Colonic mucosa (tissue), 4 donors: ENCODE measurements at regions not wholly inside any gene's neighbourhood (a gene's known extent, or its start where the extent isn't known, plus 50 kb on each side); places are given as distances from the start of the nearest gene placed in this dataset.

Source experiments
- DNase-seq: peaks from one replicate; pipeline ENCODE4 v3.0.0-alpha.2; 2020
- H3K27ac ChIP-seq: fragments of 200-600 bp; one replicate; pipeline ENCODE4 v1.8.0; 2021
- H3K27me3 ChIP-seq: fragments of 200-600 bp; one replicate; pipeline ENCODE4 v1.8.0; 2021
- H3K36me3 ChIP-seq: fragments of 200-600 bp; one replicate; pipeline ENCODE4 v1.8.0; 2021
- H3K4me1 ChIP-seq: fragments of 200-600 bp; one replicate; pipeline ENCODE4 v1.8.0; 2021; ENCODE audit warnings: mild to moderate bottlenecking
- H3K4me3 ChIP-seq: fragments of 200-600 bp; one replicate; pipeline ENCODE4 v1.8.0; 2021
- H3K9ac ChIP-seq, 2 donors: one replicate each; pipeline ENCODE4 v1.7.0; 2013; ENCODE audit warnings: control low read depth in 2 of 2, low read depth in 2 of 2, low read length in 2 of 2
- H3K9me3 ChIP-seq: fragments of 200-600 bp; one replicate; pipeline ENCODE4 v1.8.0; 2021
- intact Hi-C: fragments of 100-400 bp; cut with DNase I; formaldehyde crosslinking; loops from one replicate; pipeline ENCODE4 v1.14.1; 2022
- TF ChIP-seq, protein P1 (sequence below): fragments of 200-600 bp; IDR thresholded peaks from one replicate; pipeline ENCODE4 v1.8.0; 2022; ENCODE audit warnings: antibody characterized with exemption, mild to moderate bottlenecking
- donor health status: healthy.
- donor health status: DM: no; HTN: no; CAD: no.
- donor health status: DM: no; HTN: no; CAD: no.

DNA sequence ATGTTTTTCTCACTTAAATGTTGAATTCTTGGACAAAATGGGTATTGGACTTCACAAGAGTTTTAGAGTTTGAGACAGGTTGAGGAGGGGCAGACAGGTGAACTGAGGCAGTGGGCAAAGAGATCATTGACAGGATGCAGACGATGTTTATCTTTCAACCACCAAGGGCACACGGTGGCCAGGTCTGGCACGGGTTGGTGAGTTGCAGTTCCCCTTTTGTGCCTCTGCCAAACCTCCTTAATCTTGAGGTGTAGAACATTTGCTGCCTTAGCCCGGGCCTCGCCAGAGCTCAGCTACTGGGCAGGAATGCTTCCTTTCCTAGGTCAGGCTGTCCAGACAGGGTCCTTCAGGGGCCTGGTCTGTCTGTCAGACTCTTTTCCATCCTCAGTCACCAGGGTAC lies 567.4 kb upstream of the SOX9 start:
- Histone ChIP-seq H3K4me3 (no peak overlapping the region), H3K9ac (no peak overlapping the region), H3K27ac (no peak overlapping the region), H3K4me1 (no peaks in the 10 kb centered on the region), H3K27me3 (no peaks in the 10 kb centered on the region), H3K9me3 (no peaks in the 10 kb centered on the region), H3K36me3 (no peaks in the 10 kb centered on the region)
- TF ChIP-seq, protein P1, sequence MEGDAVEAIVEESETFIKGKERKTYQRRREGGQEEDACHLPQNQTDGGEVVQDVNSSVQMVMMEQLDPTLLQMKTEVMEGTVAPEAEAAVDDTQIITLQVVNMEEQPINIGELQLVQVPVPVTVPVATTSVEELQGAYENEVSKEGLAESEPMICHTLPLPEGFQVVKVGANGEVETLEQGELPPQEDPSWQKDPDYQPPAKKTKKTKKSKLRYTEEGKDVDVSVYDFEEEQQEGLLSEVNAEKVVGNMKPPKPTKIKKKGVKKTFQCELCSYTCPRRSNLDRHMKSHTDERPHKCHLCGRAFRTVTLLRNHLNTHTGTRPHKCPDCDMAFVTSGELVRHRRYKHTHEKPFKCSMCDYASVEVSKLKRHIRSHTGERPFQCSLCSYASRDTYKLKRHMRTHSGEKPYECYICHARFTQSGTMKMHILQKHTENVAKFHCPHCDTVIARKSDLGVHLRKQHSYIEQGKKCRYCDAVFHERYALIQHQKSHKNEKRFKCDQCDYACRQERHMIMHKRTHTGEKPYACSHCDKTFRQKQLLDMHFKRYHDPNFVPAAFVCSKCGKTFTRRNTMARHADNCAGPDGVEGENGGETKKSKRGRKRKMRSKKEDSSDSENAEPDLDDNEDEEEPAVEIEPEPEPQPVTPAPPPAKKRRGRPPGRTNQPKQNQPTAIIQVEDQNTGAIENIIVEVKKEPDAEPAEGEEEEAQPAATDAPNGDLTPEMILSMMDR = no peak
- no peak for DNase-seq
- intact Hi-C loops = no loop called here

DNA sequence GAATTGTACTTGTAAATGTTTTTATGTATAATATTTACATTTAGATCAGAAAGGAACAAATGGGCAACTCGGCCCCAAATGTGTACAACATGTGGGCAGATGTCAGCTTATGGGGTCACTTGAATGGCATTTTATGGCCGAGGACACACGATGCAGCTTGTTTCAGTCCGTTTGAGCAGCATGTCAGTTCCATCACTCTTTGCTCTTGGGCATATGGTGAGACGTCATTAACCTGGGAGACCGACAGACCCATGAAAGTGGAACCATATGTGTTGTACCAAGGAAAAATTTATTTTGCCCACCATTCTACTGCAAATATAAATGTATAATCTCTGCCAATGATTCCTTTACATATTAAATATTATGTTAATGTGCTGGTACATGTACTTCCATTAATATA lies 561.9 kb upstream of the SOX9 start:
- H3K9me3 ChIP-seq = no peaks in the 10 kb centered on the region
- intact Hi-C loops = no loop called here
- no peak for DNase-seq
- H3K27ac ChIP-seq = no peak overlapping the region
- H3K4me1 ChIP-seq = no peaks in the 10 kb centered on the region
- TF ChIP-seq, protein P1 = no peak
- H3K9ac ChIP-seq = no peak overlapping the region
- H3K36me3 ChIP-seq = no peaks in the 10 kb centered on the region
- no peaks in the 10 kb centered on the region for H3K27me3 ChIP-seq
- H3K4me3 ChIP-seq = no peak overlapping the region

DNA sequence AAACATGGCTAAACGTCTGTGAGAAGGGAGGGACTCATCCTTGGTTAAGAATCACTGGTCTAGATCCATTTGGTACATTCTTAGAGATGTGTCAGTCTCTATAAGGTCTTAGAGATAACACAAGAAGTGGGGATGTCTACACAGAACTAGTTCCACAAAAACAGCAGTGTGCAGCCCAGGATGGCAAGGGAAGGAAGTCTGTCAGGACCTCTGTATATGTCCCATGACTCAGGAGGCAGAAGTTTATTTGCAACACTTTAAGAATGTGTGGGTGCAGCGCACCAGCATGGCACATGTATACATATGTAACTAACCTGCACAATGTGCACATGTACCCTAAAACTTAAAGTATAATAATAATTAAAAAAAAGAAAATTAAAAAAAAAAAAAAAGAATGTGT lies 548.5 kb upstream of the SOX9 start:
- no peak for DNase-seq
- Histone ChIP-seq H3K27me3 (no peaks in the 10 kb centered on the region), H3K36me3 (no peaks in the 10 kb centered on the region), H3K9ac (no peak overlapping the region), H3K27ac (no peak overlapping the region), H3K4me3 (no peak overlapping the region), H3K9me3 (no peaks in the 10 kb centered on the region), H3K4me1 (no peaks in the 10 kb centered on the region)
- TF ChIP-seq, protein P1 = no peak
- intact Hi-C loops = no loop called here

DNA sequence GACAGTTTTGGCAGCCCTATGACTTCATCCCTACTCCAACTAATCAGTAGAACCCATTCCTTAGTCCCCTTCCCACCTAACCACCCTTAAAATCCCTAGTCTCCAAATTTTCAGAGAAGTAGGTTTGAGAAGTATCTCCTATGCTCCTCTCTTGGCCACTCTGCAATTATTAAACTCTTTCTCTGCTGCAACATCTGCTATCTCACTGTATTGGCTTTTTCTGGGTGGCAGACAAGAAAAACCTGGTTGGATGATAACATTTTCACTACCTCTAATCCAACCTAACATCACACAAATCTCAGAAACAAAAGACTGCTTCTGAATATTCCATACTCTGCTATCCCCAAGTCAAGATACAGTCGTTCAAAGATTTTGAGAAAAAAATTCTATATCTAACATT lies 542.4 kb upstream of the SOX9 start:
- DNase-seq = no peak
- intact Hi-C loops = no loop called here
- Histone ChIP-seq H3K27me3 (no peaks in the 10 kb centered on the region), H3K4me1 (no peaks in the 10 kb centered on the region), H3K9me3 (no peaks in the 10 kb centered on the region), H3K9ac (no peak overlapping the region), H3K36me3 (no peaks in the 10 kb centered on the region), H3K4me3 (no peak overlapping the region), H3K27ac (no peak overlapping the region)
- TF ChIP-seq, protein P1 = no peak

DNA sequence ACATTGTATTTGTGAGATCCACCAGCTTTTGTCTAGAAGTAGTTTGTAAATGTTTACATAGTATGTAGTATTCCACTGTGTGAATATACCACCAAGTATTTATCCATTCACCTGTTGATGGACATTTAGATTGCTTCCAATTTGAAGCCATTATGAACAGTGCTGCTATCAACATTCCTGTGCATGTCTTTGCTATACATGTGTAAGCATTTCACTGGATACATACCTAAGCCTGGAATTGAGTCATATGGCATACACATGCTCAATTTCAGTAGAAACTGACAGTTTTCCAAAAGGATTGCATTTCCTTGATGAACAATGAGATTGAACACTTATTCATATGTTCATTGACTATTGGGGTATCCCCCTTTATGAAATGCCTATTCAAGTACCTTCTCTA lies 540.6 kb upstream of the SOX9 start:
- H3K9me3 ChIP-seq = no peaks in the 10 kb centered on the region
- H3K9ac ChIP-seq = no peak overlapping the region
- TF ChIP-seq, protein P1 = no peak
- H3K27ac ChIP-seq = no peak overlapping the region
- no peak for DNase-seq
- no peak overlapping the region for H3K4me3 ChIP-seq
- H3K36me3 ChIP-seq = no peaks in the 10 kb centered on the region
- no peaks in the 10 kb centered on the region for H3K27me3 ChIP-seq
- no peaks in the 10 kb centered on the region for H3K4me1 ChIP-seq
- intact Hi-C loops = no loop called here

DNA sequence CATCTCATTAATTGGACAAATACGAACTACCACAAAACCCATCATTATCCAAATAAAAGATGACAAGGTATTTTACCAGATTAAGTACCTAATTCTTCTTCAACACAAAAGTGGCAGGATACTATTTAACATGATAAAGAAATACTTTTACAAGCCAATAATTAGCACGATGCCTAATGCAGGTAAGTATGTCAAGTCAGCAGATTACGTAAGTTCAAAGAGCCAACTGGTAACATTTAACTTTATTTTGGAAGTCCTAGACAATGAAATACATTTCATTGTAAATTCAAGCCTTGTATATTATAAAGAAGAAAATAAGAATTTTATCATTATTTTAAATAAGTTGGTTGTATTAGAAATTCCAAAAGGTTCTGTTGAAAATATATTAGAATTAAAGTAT lies 535.3 kb upstream of the SOX9 start:
- H3K4me1 ChIP-seq = no peaks in the 10 kb centered on the region
- H3K27ac ChIP-seq = no peak overlapping the region
- no peak overlapping the region for H3K4me3 ChIP-seq
- no peaks in the 10 kb centered on the region for H3K27me3 ChIP-seq
- H3K36me3 ChIP-seq = no peaks in the 10 kb centered on the region
- TF ChIP-seq, protein P1 = no peak
- intact Hi-C loops = no loop called here
- no peak for DNase-seq
- H3K9ac ChIP-seq = no peak overlapping the region
- no peaks in the 10 kb centered on the region for H3K9me3 ChIP-seq
